GM19438 (cell line): ENCODE measurements at regions not wholly inside any gene's neighbourhood (a gene's known extent, or its start where the extent isn't known, plus 50 kb on each side); places are given as distances from the start of the nearest gene placed in this dataset.
"Not testable (repeated sequence)": the region's sequence is repeated elsewhere in the genome, so short reads cannot be mapped to it uniquely, and the experiment has no call there.

Experiments
- ATAC-seq: cut with Tn5 transposase; IDR thresholded peaks from one replicate; pipeline ENCODE4 v1.9.1; 2021; ENCODE audit warnings: low read depth; ENCODE audit not compliant: unreplicated experiment

DNA sequence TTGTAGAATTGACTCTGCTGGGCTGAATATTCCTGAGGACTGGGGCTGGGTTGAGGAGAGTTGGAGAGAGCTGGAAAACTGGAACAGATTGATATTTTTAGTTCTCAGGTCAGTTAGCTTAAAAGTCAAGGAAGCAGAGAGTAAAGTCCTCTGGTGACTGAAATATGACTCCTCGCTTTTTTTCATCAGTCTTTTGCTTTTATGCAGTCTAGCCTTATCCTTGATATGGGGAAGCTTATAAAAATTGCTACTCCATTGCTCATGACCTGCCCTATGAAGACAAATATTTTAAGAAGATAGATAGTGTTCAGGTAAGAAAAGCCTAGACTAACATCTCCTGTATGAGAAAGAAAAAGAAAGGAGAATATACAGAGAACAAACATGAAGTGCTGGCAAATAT lies 152.7 kb downstream of the C4orf33 start:
- no peak for ATAC-seq

DNA sequence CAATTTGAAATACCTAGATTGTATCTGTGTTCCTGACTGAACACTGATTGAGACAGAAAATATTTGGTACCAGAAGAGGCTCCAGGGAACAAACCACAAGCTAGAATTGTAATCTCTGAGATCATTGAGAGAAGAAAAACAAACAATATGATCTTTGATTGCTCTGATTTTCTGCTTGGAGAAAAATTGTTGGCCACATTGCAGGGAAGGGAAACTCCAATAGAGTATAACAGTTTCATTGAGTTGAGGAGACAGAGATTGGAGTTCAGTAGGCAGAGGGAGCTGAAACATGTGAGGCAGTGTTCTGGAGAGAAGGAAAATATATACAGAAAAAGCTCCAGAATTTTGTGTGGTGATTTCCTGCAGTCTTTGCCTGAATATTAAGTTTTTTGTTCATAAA lies 158.2 kb downstream of the C4orf33 start:
- ATAC-seq, result no peak

DNA sequence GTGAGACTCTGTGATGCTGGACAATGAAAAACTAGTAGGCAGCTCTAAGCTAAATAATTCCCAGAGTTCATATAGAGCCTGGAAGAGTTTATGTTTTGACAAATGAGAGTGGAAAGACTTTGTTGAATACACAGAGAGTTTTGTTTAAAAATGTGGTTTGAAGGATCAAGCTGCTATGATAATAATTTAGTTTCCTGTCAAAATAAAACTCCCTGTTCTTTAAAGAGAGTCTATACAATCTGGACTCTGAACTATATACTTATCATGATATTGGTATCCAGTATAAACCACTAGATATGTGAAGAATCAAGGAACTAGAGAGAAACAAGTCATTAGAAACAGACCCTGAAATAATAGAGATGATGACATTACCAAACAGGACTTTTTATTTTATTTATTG lies 158.6 kb downstream of the C4orf33 start:
- no peak for ATAC-seq

DNA sequence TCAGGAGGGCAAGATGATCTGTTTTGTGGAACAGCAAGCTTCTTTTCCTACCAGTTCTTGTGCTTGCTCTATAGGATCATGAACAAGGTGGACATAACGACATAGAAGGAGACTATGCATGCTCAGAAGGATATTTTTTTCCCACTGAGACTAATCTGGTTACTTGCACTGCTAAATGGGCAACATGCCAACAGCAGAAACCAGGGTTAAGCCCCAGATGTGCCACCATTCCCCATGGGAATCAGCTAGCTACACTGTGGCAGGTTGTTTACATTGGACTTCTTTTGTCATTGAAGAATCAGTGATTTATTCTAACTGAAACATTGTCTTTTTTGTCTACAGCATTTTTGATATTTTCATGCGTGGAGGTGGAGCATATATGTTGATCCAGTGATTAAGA lies 165.6 kb downstream of the C4orf33 start:
- no peak for ATAC-seq

DNA sequence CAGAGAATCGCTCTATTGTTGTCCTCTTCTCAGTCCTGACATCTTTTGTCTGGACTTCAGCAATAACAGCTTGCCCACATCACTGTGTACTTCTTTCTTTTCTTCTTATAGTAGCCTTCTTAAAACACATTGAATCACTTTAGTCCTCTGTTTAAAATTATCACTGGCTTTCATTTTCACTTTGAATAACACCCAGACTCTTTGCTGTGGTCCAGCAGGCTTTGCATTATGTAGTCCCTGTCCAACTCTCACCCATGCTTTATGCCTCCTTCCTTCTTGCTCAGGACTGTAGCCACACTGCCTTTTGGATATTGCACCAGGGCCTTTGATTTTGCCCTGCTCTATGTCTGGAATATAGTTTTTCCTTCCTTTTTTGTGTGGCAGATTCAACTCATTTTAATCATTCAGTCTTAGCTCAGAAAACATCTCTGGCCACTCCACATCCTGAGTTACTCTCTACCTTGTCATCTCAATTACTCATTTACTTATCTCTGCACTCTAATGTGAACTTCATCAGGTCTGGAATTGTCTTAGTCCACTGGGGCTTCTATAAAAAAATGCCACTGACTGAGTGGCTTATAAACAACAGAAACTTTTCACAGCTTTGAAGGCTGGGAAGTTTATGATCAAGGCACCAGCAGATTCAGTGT lies 168.2 kb downstream of the C4orf33 start:
- ATAC-seq, result peak; percentile 96

- ATAC-seq, result no peak
These were observed 182.9 kb downstream of the C4orf33 start for GRCh38 chr4:129278868-129279267.

GRCh38 chr4:129282293-129282692 lies 186.3 kb downstream of the C4orf33 start:
- no peak for ATAC-seq

GRCh38 chr4:129292194-129292593 lies 196.2 kb downstream of the C4orf33 start:
- not testable (repeated sequence) for ATAC-seq

DNA sequence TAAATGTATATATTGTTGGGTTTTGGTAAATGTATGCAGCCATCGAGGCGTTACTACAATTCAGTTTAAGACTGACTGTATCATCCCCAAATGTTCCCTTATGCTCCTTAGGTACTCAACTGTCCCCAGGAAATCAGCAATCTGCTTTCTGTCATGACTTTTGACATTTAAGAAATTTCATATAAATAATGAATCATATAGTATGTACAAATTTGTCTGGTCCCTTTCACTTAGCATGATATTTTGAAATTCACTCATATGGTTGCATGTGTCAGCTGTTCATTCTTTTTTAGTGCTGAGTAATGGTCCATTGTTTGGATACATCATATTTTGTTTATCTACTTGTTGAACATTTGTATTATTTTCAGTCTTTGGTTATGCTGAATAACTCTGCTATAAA lies 218.8 kb downstream of the C4orf33 start:
- no peak for ATAC-seq

GRCh38 chr4:129322920-129323319 lies 227.0 kb downstream of the C4orf33 start:
- ATAC-seq, result no peak

- ATAC-seq, result no peak
These were observed 227.7 kb downstream of the C4orf33 start for GRCh38 chr4:129323658-129324057.

GRCh38 chr4:129326571-129327460 lies 230.9 kb downstream of the C4orf33 start:
- ATAC-seq, result no peak

- no peak for ATAC-seq
These were observed 231.7 kb downstream of the C4orf33 start for GRCh38 chr4:129327637-129328036.

GRCh38 chr4:129328162-129328561 lies 232.2 kb downstream of the C4orf33 start:
- no peak for ATAC-seq

DNA sequence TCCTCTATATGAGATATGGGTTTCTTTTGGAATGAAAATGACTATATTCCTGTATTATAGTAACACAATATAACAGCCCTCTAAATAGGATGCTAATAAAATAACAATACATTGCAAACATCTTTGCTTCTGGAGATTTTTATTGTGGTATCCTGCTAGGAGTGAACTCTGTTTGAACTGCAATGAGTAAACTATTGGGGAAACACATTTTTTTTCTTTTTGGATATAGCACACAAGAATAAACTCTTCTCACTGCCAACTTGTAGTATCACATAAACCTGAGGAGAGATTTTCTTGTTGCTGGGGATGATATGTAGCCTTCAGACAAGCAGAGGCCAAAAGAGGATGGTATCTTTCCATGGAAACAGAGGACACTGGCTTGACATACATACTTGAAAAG lies 238.2 kb downstream of the C4orf33 start:
- no peak for ATAC-seq

DNA sequence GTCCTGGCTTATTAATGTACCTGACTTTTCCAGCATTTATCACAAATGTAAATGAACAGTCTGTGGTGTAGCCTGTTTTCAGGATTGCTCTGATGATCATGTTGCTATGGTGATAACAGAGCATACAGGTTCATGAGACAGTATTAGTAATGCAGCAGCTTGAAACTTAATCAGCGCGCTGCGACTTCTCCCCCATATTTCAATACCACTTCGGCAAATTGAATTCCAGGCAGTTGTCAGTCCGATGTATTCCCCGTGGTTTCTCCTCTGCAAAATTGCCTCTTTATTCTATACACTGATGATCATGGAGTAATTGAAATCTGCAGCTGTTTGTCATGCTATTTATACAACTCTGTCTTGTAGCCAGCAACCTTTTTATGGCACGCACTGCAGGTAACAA lies 239.3 kb downstream of the C4orf33 start:
- ATAC-seq, result no peak

DNA sequence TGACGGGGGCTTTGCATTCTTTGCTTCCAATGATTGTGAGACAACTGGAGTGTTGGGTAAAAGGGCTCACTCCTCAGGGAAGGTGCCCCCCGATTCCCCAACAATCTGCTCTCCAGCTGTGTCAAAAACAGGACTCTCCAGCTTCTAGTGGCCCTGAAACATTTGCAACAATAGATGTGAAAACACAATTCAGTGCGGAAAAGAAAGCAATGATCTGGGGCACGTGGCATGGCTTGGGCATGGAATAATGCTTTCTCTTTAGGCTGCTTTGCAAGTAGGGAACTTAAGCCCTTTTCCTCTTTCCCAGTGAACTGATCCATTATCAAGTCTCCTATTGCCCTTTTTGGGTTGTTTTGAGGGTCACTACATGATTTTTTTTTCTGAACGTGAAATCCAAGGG lies 239.9 kb downstream of the C4orf33 start:
- no peak for ATAC-seq

GRCh38 chr4:129336457-129337227 lies 240.7 kb downstream of the C4orf33 start:
- no peak for ATAC-seq

DNA sequence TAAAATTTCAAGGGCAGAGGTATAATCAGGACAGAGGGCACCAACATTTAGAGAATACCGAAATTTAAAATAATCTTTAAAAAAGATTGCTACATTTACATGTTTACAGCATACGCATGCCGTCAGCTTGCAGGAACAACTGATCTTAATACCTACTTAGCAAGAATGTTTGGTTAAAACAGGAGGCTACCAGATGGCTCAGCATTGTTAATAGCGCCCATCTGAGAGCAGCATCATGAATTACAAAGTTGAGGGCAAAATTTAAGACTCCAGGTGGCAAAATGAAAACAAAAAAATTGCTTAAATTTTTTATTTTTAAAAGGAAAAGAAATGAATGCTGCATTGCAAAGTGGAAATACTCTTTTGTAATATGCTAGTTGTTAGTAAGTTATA lies 241.3 kb downstream of the C4orf33 start:
- no peak for ATAC-seq

GRCh38 chr4:129342819-129343408 lies 247.0 kb downstream of the C4orf33 start:
- ATAC-seq, result no peak

GRCh38 chr4:129344058-129344457 lies 248.1 kb downstream of the C4orf33 start:
- no peak for ATAC-seq
